Epithelial cell of esophagus (primary cell): ENCODE measurements at regions not wholly inside any gene's neighbourhood (a gene's known extent, or its start where the extent isn't known, plus 50 kb on each side); places are given as distances from the start of the nearest gene placed in this dataset.
A peak's percentile ranks its signal among the peaks of the same experiment; 100 is the strongest.

Source experiments
- DNase-seq: peaks from one replicate; pipeline ENCODE4 v3.0.0; 2010; ENCODE audit warnings: low read depth
- H3K4me3 ChIP-seq: 2 replicates; pipeline ENCODE4 v1.5.1; 2011; ENCODE audit warnings: mild to moderate bottlenecking, low read length, control low read depth
- TF ChIP-seq, protein P1 (sequence below): IDR thresholded peaks from 2 replicates; pipeline ENCODE4 v1.5.1; 2011; ENCODE audit warnings: low read depth, mild to moderate bottlenecking, low read length, control low read depth, inconsistent platforms; ENCODE audit not compliant: insufficient read depth; ENCODE audit errors: missing control alignments

DNA sequence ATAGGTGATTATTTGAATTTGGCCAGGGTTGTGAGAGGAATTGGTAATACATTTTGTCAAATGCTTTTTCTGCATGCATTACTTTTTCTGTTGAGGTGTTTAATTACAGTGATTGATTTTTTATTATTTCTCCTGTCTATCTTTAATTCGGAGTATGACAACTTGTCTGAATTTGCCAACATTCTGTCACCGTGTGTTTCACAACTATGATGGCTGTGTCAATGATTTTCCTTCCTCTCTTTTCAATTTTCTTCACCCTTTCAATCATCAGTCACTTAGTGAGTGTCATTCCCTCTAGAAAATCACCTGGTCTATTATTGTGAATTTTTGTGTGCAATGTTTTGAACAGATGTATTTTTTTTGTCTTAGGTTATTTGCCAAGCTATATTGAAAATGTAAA lies 1221.4 kb upstream of the CDH18 start:
- TF ChIP-seq, protein P1, sequence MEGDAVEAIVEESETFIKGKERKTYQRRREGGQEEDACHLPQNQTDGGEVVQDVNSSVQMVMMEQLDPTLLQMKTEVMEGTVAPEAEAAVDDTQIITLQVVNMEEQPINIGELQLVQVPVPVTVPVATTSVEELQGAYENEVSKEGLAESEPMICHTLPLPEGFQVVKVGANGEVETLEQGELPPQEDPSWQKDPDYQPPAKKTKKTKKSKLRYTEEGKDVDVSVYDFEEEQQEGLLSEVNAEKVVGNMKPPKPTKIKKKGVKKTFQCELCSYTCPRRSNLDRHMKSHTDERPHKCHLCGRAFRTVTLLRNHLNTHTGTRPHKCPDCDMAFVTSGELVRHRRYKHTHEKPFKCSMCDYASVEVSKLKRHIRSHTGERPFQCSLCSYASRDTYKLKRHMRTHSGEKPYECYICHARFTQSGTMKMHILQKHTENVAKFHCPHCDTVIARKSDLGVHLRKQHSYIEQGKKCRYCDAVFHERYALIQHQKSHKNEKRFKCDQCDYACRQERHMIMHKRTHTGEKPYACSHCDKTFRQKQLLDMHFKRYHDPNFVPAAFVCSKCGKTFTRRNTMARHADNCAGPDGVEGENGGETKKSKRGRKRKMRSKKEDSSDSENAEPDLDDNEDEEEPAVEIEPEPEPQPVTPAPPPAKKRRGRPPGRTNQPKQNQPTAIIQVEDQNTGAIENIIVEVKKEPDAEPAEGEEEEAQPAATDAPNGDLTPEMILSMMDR: no peak
- H3K4me3 ChIP-seq: no peak overlapping the region
- no peak for DNase-seq

DNA sequence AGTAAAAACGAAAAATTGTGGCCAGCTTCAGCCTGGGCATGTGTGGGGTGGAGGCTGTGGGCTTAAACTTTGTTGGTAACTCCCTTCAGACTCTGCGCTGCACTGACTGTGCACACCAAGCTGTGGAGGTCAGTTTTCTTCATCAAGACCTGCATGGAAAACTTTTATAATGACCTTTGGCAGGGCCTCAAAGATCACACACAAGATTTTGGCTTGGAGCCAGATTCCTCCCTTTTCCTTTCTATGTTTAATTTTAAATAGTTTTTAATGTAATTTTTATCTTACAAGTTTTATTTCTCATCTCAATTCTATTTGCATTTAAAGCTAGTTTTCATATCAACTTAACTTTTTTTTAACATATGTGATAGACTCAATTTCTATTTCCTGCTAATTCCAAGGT lies 1211.1 kb upstream of the CDH18 start:
- TF ChIP-seq, protein P1: no peak
- H3K4me3 ChIP-seq: no peak overlapping the region
- no peak for DNase-seq

DNA sequence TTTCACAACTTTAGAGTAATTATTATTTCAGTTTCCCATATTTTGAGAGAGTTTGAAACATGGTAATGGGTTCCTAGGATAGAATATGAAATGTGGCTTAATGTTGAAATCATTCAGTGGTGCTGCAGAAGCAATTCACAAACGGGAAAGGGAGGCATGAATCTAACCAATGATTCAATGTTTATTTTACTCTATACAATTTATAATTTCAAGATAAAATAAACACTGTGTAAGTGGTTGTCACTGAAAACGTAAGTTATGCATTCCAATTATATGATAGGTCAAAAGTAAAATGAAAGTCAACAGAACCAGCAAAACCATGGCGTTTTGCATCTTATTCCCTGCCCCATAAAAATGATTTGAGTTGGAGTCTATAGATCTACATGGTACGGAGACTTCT lies 1207.1 kb upstream of the CDH18 start:
- TF ChIP-seq, protein P1: no peak
- no peak overlapping the region for H3K4me3 ChIP-seq
- peak; percentile 5 for DNase-seq

DNA sequence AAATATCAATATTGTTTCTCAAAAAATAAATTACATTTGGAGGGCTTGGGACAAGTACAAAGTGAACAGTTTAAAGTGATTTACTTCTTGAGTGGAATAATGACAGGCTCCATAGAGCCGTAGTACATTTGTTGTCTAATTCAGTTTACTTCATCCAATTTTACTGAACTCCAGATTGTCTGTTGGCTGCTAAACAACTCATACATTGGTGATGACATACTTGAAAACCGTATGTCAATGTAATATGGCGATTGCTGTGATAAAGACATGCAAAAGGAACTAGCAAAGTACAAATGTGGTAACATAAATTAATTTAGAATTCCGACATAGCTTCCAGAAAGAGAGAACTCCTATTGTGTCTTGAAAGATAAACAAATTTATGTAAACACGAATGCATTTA lies 1197.5 kb upstream of the CDH18 start:
- TF ChIP-seq, protein P1: no peak
- DNase-seq: no peak
- no peak overlapping the region for H3K4me3 ChIP-seq

DNA sequence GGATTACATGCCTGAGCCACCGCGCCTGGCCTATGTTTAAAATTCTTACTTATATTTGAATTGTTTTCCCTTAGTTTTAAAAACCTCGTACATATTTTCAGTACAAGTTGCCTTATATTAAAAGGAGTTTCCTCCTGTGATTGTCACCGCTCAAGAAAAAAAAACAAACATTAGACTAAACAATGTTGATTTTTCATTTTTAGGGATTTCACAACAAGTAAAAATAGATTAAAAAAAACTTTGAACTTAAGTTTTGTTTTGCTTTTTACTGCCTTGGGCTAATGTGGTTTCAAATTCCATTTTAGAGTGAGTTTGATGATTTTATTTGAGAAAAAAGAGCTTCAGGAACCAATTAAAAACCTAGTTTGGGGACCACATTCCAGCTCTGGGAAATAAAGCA lies 1196.6 kb upstream of the CDH18 start:
- no peak overlapping the region for H3K4me3 ChIP-seq
- DNase-seq: no peak
- TF ChIP-seq, protein P1: no peak

DNA sequence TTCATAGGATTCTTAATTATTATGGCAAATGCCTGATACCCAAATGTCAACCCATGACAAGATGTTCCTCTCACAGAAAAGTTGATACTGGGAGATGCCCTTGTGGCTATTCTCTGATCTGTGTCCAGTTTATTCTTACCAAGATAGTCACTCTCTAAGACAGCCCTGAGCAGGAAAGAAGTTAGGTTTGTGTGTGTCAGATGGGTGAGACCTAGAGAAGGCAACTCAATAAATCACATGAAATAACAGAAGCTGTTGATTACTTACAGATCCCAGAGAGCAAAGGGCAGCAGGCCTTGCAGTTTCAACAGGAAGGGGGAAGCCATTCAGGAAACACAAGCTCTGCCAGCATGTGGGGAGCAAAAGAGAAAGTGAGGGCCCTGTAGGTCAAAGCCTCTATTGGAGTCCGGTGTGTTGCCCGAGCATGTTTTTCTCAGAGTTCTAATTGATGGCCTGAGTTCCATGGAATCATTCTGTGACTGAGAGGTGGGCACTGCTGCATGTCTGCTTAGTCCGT lies 1193.7 kb upstream of the CDH18 start:
- no peak overlapping the region for H3K4me3 ChIP-seq
- TF ChIP-seq, protein P1: no peak
- no peak for DNase-seq

DNA sequence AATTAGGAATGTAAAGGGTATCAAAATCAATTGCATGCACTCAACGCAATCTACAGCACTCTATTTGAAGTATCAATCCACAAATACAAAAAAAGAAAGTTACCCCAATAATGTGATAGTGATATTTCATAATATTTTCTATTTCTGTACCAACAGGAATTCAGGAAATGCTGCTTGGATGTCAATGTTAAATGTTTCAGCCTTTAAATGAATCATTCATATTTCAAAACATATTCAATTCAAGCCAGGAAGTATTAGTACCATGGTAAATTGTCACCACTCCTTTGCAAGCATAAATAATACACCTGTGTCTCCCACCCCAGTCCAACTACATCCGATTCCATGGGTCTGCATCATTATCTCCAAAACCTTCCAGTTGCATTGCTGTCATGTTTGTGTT lies 1185.5 kb upstream of the CDH18 start:
- no peak overlapping the region for H3K4me3 ChIP-seq
- TF ChIP-seq, protein P1: no peak
- peak; percentile 38 for DNase-seq
